ENCODE measurements at regions not wholly inside any gene's neighbourhood (a gene's known extent, or its start where the extent isn't known, plus 50 kb on each side); places are given as distances from the start of the nearest gene placed in this dataset.

DNA sequence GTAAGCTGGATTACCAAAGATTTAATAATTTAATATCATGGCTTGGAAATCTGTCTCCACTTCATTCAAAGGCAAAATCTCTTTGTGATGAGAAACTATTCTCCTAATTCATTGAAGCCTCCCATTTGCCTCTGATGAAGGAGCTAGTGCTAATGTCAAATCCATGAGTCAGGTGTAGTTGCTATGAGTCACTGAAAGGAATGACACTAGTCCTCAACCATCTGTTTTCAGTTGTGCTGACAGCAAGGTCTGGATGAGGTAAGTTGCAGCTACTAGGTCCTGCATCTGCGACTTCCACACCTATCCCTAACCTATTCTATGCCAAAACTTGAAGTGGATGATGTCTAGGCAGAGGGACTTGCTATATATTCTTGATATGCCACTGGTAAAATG lies 324.0 kb upstream of the UBE2E3 start:
- DNase-seq = no peak

DNA sequence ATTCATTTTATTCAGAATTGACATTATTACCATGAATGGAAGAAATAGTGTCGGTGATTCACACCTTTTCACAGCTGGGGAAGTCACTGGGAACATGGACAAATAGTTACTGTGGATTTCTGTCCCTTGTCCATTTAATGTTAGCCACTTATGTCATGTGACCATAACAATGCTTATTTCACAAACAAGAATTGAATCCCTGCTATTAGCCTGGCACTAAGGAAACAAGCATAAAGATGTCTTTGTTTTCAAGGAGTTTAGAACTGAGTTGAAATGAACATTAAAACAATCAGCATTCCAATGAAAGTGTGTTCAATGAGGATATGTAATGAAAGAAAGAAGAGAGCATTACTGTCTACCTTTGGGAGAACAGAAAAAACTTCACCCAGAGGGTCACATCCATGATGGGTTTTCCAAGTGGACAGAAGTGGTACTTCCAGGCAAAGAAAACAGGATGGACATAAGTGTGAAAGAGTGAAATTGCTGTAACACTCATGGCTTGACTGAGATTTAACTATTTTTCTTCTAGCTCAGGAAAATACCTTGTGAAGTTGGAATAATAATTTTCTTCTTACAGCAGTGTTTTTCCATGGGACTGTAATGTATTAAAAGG lies 324.5 kb upstream of the UBE2E3 start:
- no peak for DNase-seq

DNA sequence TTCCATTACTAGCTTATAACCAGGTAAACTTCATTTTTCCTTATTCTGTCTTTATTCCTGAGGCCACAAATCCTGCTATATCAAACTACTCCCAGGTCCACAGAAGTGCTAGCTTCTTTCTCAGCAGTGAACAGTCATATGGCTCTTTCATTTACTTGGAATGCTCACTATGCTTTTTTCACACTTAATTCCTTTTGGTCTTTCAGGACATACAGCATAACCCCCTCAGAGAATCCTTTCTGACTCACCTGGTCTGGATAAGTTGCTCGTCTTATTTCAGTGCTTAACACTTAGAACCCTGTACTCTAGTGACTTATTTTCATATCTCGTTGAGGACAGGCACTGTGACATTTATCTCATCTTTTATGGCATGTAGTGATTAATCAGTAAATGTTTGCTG lies 325.0 kb upstream of the UBE2E3 start:
- no peak for DNase-seq

DNA sequence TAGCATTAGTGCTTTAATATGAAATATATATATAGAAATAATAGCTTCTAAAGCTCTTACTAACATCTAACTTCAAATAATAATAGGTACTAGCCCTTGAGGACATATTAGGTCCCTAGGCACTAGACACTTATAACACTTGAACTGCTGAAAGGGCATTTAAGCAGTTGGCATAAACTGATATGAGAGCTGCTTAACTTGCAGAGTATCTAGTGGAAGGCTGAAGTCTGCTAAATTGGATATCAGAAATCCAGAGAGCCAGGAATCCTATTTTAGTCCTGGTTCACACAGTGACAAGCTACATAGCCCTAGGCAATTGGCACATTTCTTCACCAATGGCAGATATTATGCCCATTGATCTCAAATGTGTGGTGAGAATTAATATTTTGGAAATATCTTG lies 326.9 kb upstream of the UBE2E3 start:
- no peak for DNase-seq

DNA sequence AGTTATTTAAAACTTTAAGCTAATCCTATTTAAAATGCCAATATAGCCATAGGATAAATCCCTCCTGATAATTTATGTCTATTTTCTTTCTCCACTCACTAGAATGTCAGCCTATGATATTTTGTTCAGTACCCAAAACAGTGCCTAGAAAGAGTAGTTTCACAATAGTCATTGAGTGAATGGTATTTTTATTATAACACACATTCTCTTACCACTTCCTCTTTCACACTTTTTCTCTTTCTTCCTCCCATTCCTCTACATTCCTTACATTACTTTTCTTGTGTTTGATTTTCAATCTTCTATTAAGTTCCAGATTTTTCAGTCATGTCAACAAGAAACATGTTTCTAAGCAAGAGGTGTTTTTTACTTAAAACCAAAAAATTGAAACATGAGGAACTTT lies 327.6 kb upstream of the UBE2E3 start:
- no peak for DNase-seq

DNA sequence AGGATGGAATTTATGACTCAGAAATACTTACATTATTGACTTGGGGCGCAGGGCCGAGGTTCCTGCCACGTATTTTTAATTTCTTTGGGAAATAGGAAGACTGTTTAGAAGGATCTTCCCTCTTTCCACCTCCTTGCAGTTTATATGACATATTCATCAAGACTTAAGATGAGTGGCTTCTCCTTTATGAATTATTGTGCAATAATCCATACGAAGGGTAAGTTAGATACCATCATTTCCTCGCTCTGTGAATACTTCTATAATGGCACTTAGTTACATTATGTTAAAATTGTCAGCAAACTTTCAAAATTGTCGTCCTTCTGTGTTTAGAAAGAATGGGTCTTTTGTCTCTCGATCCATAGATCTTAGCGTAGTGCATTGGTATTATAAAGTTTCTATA lies 328.8 kb upstream of the UBE2E3 start:
- no peak for DNase-seq

DNA sequence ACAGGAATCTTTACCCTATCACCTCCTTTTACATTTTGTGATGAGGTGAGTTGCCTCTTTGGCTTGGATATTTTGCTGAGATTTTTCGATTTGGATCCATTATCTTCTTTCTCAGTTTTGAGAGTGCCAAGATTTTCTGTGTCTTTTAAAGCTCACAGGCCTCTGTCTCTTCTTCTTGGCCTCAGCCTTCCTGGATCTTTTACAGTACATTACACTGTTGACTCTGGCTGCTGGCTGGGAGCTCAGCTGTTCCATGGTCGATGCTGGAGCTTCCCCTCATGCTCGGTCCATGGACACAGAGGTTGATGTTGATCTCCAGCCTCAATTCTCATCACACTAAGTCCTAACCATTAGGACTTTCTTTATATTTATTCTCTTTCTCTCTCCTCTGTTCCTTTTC lies 332.8 kb upstream of the UBE2E3 start:
- no peak for DNase-seq

DNA sequence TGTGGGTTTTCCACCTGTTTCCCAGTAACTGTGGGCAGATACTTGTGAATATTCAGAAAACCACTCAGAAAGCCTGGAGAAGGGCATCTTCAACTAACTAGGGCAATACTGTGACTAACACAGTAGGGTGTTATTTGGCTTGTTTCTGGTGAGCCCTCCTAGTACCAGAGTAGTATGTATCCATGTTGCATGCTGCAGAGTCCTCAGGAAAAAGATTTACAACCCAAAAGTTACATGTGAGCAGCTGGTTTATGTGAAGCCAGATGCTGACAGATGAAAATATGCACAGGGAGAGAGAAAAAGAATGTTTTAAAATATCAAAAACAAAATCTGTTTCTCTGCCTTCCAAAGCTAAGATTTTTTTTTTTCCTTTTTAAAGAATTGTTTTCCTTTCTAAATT lies 333.2 kb upstream of the UBE2E3 start:
- DNase-seq = no peak

DNA sequence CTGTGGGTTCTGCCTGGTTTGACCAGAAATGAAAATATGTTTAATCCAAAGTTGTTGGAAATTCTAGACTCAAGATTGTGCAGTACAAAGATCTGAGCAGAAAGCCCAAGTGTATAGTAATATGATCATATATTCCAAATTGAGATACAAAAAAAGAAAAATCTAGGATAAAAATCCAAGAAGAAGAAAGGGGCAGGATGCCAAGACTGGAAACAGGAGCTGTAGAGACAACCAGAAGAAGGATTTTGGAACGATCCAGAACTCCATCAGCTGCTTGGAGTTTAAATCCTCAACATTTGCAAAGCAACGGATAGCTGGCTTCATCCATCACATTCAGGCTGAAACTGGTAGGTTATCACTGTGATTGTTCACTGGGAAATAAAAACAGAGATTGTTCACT lies 333.6 kb upstream of the UBE2E3 start:
- no peak for DNase-seq

DNA sequence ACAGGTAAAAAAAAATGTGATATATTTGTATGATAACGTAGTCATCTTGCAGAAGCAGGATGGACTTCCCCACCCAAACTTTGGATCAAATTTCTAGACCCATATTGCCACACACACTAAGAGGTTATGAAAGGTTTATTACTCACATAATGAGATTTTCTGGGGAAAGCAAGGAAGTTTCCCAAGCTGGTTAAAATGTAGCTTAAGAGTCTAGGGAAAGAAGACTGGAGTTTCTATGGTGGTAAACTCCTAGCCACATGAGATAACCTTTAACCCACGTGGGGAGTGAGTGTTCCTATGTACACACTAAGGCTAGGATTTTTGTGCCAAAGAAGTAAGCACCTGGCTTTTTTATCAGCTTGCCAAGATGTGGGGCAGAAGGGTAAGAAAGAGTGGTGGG lies 335.7 kb upstream of the UBE2E3 start:
- DNase-seq = no peak

DNA sequence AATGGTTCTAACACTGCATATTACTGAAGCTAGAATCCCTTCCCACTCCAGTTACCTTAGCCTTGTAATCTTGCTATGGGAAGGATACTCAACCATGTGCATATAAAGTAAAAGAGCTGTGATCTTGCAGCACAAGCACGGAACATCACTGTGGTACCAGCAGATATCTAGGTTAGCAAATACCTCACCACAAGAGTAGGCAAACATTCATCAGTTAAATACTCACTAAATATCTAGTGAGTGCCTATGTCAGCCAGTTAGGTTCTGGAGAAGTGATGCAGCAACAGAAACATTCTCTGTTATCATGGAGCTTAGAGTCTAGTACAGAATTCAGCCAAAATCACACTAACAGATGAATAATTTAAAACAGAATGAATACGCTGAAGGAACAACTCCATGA lies 349.6 kb upstream of the UBE2E3 start:
- DNase-seq = no peak

DNA sequence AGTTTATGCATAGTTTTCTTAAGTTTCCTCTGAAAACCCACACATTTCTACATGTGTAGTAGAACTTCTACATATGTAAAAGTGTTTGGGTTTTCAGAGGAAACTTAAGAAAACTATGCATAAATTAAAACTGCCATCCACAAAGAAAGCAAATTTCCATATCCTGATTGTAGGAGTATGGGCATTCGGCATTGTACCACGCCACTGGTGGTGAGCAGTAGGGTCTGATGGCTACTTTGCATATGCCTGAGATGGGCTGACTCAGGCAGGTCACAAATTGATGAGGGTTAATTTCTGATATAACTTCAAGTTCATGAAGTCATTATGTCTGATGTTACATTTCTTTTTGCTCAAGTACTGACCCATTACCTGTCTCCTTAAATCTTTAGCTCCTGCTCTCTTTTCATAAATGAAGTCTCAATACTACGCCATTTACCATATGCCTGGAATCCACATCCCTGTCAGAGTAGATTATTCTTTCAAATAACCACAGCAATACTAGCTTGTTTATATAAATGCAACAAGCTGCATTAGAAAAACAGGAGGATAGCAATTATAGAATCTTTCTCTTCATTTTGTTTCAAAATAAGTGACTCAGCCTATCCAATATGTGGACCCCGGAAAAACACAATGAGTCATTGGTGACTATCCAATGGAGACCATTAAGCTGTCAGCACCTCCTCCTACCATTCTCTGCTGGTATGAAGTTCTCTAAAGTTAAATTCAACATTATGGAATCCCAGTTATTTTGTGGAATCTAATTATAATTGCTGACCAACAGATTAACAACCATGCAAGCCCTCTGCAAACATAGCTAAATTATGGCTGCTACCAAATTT lies 355.2 kb upstream of the UBE2E3 start:
- DNase-seq = no peak

DNA sequence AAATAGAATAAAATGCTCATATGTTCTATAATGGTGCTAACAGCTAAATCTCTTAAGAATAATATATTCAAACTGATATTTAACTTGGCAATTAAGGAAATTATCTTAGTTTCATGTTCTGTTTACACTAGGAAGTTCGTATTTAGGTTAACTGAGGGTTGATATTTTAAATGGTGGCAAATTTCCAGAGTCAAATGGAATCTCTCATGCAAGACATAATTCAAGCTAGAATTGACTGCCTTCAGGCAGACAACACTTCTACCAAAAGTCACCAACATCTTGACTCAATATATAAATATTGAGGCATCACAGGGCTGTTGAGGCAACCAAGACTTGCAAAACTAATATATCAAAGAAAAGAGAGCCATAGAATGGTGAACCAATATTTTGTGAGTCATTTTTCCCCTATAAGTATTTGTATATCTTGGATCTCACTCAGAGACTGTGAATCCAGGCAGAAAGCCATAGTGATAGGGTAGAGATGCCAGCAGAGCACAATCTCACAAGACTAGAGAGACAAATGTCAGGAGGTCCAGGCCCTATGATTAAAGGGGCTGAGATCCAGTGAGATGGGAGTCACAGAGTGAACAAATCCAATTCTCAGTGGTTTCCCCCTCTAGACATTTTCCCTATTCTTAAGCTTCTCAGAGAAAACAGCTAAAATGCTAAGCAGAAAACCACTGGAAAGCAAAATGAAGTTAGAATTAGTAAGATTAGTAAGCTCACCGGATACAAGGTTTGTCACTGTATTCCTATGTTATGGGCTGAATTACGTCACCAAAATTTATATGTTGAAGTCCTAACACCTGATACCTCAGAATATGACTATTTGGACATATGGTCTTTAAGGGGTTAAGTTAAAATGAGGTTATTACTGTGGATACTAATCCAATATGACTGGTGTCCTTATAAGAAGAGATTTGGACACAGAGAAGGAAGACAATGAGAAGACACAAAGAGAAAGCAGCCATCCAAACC lies 358.2 kb upstream of the UBE2E3 start:
- DNase-seq = no peak

DNA sequence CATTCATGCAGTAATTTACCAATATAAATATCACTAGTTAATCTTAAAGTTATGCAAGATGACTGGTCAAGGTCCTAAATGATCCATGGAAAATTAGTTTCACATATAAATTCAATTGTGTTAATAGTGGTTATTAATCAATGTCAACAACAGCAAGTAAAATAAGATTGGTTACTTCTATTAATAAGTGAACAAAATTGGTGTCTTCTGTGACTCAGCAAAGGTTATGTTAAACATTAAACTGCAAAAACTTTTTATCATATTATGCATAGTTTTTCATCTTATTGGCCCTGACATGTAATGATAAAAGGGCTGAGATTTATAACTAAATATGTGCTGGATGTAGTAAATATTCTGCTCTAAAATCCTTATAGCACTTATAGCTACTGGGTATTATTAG lies 359.0 kb upstream of the UBE2E3 start:
- no peak for DNase-seq

DNA sequence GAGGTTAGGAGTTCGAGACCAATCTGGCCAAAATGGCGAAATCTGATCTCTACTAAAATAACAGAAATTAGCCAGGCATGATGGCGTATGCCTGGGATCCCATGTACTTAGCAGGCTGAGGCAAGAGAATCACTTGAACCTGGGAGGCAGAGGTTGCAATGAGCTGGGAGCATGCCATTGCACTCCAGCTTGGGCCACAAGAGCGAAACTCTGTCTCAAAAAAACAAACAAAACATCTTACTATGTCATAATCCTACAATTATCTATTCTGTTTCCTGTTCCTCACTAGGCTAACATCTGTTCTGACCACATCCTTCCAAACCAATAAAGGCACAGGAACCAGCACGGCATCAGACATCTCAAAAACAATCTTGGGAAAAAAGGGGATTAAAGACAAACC lies 361.8 kb upstream of the UBE2E3 start:
- DNase-seq = no peak

DNA sequence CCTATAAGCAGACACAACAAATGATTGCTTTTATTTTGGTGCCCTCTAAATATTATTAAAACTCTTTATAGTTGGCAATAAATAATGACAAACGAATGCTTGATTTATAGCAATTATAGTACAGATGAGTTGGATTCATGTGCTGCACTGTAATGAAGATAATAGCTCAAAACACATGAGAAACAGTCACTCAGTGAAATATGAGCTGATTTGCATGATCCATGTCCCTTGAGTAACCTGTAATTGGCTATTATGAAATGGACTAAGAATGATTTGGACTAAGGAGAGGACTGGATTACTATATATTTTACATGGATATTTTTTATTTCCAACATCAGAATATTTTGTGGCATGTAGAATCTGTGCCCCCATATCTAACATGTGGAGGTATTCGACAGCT lies 365.6 kb upstream of the UBE2E3 start:
- DNase-seq = no peak

DNA sequence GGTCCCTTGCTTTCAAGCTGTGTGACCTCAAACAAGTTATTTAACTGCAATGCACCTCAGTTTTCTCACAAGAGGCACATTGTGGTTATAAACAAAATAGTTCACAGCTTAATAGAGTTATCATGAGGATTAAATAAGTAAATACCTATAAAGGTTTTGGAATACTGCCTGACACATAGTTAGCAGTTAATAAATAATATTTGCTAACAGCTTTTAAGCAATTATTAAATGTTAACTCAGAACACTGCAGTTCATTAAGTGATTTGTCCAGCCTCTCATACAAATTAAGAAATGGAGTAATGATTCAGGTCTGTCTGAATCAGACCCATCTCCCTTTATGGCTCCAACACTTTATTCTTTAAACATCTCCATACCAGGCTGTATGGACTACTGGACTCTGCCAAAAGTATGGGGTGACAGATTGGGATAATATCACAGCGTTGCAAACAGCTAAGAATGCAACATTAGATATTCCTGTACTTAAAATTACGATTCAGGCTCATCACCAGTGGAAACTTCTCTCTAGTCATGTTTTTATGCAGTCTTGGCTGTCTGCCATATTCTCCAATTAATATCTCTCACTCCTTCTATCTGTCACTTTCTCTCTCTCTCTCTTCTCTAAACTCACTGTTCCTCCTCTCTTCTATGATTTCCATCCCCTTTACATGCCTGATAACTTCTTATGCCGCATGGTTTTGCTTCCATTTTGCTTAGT lies 370.6 kb upstream of the UBE2E3 start:
- no peak for DNase-seq

DNA sequence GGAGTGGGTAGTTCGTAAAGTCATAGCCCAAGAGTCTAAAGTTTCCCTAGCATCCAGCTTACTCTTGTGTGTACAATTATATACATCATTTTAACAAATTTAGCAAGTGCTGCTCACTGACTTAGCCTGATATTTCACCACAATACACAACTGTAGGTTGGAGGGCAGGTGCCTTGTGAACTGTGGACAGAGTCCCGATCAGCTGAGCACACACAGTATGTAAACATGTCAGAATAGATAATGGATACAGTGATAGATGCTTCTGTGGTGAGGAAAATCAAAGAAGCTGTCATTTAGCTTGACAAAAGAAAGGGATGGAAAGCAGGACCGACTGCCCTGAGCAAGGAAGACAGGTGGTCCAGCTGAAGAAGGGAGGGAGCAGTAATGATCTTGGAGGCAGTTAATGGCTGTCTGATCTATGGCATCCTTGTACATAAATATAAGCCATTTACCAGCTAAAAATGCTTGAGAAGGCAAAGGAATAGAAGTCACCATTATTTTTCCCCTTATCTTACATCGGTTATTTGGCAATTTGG lies 372.8 kb upstream of the UBE2E3 start:
- DNase-seq = no peak

DNA sequence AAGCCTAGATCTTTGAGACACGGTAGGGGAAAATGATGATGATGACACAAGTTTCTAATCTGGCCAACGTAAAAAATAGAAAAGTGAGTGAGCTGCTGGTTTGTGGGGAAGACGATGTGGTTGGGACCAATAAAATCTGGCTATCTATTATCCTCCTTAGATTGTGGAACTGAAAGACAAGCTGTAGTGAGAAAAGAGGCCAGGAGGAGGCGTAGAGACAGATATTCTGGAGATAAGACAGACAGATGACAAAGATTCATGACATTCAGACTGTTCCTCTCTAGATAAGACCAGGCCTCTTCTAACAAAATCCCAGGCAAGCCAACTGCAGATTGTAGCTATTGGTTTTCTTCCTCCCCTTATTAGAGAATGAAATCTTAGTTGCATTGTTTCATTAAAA lies 376.3 kb upstream of the UBE2E3 start:
- DNase-seq = no peak

DNA sequence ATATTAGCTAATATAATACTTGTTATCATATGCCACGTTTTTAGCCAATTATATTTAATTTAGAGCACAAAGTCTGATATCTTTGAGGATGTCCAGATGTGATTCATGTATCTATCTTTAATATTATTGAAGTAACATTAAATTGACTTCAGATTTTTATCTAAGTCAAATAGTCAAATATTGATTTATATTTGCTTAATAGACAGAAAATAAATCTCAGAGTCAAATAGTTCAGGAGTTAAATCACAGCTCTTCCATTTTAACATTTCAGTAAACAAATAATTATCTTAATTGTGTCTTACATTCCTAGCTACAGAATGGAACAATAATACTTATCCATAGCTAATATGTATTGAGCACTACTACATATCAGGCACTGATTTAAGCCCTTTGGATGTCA lies 379.4 kb upstream of the UBE2E3 start:
- no peak for DNase-seq

DNA sequence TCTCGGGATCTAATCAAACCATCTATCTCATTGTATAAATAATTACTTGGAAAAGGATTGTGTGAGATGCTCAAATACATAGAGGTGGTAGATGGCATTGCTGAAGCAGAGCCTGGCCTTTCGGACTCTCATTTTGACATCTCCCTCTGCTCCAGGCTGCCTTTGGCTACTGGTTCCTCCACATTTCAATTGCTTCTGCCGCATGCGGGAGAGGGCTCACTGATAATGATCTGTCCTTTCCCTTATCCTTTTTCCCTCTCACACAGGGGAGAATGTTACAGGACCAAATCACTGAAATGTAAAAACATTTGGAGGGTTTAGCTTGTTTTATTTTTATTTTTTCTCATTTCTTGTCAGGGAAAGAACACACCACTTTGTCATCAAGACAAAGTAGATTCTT lies 380.6 kb upstream of the UBE2E3 start:
- DNase-seq = no peak

DNA sequence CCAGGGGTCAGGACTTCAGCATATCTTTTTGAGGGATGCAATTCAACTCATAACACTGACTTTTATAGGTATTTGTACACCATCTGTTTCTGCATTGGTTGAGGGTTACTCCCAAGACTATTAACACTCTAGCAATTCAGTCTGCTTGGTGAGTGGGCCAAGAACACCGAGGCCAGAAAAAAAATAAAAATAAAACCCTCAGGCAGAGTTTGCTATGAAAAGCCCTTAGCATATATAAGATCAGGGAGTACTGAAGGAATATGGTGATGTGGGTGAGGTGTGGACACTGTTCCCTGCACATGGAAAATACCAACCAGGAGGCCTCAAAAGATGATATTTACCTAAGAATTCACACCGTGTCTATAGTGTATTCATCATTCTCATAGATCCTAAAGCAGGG lies 383.2 kb upstream of the UBE2E3 start:
- no peak for DNase-seq

DNA sequence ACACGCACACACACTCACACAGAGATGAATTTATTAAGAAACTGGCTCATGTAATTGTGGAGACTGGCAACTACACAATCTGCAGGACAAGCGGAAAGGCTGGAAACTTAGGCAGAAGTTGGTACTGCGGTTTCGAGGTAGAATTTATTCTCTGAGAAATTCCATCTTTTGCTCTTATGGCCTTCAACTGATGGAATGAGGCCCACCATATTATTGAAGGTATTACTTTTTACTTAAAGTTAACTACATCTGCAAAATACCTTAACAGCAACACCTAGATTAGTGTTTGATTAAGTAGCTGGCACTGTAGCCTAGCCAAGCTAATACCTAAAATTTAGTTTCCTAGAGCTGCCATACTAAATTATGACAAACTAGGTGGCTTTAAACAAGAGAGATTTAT lies 384.0 kb upstream of the UBE2E3 start:
- no peak for DNase-seq
